ENCODE measurements at regions not wholly inside any gene's neighbourhood (a gene's known extent, or its start where the extent isn't known, plus 50 kb on each side); places are given as distances from the start of the nearest gene placed in this dataset.

DNA sequence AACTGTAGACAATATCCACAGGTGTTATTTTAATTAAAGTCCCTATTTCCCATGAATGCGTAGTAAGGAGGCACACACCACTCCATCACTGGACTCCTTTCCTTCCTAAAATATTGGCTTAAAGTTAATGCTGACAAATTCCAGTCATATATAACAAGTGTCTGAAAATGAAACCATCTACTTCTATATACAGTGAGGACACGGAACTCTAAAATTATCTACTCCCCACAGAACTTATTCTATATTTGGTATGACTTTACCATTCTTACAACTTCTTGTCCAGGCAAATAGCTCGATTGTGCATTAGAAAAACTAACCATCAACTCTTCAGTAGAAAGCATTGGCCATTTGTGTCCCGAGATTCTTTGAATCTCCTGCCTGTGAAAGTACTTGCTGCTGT is 1560.2 kb downstream of the EFNB2 start:
- Histone ChIP-seq H3K27me3 (no peaks in the 10 kb centered on the region), H3K4me3 (no peak overlapping the region), H3K4me1 (replicated peaks in 1 of 2) (no peaks in the 10 kb centered on the region), H3K36me3 (replicated peaks in 1 of 2) (no peaks in the 10 kb centered on the region), H3K9me3 (replicated peaks in 1 of 3) (no peaks in the 10 kb centered on the region), H3K27ac (no peak overlapping the region)
- TF ChIP-seq, protein P1, sequence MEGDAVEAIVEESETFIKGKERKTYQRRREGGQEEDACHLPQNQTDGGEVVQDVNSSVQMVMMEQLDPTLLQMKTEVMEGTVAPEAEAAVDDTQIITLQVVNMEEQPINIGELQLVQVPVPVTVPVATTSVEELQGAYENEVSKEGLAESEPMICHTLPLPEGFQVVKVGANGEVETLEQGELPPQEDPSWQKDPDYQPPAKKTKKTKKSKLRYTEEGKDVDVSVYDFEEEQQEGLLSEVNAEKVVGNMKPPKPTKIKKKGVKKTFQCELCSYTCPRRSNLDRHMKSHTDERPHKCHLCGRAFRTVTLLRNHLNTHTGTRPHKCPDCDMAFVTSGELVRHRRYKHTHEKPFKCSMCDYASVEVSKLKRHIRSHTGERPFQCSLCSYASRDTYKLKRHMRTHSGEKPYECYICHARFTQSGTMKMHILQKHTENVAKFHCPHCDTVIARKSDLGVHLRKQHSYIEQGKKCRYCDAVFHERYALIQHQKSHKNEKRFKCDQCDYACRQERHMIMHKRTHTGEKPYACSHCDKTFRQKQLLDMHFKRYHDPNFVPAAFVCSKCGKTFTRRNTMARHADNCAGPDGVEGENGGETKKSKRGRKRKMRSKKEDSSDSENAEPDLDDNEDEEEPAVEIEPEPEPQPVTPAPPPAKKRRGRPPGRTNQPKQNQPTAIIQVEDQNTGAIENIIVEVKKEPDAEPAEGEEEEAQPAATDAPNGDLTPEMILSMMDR (IDR thresholded peaks at IDR 0.05): no peak
- no peak for TF ChIP-seq POLR2A (IDR thresholded peaks at IDR 0.05)
- DNase-seq: no peak
- intact Hi-C loops (cut with DNase I): no loop called here
- 54 to 65% (median 59%) methylated on average over 4 of the region's 4 CpGs for WGBS, 4 donors

DNA sequence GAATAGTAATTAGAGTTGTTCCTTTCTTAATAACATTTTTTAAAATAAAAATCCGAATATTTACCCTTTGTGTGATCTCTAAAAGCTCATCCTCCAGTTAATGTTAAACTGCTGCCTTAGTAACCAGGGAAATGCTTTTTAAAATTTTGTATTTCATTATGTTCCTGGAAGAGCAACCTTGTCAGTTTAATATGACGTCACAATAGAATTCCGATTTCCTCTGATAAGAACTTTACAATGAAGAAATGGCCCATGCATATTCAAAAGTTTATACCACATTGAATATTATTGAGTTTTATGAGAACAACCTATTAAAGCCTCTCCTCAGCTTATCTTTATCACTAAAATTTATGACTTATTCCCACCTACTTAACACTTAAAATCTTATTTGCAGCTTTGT is 1566.6 kb downstream of the EFNB2 start:
- intact Hi-C loops (cut with DNase I): no loop called here
- Histone ChIP-seq H3K4me3 (no peak overlapping the region), H3K36me3 (replicated peaks in 1 of 2) (no peaks in the 10 kb centered on the region), H3K4me1 (replicated peaks in 1 of 2) (no peaks in the 10 kb centered on the region), H3K27ac (no peak overlapping the region), H3K9me3 (replicated peaks in 1 of 3) (no peaks in the 10 kb centered on the region), H3K27me3 (no peaks in the 10 kb centered on the region)
- DNase-seq: no peak
- WGBS, 4 donors: 76 to 83% (median 81%) methylated on average over 3 of the region's 3 CpGs
- TF ChIP-seq, protein P1 (IDR thresholded peaks at IDR 0.05): no peak
- TF ChIP-seq POLR2A (IDR thresholded peaks at IDR 0.05): no peak

DNA sequence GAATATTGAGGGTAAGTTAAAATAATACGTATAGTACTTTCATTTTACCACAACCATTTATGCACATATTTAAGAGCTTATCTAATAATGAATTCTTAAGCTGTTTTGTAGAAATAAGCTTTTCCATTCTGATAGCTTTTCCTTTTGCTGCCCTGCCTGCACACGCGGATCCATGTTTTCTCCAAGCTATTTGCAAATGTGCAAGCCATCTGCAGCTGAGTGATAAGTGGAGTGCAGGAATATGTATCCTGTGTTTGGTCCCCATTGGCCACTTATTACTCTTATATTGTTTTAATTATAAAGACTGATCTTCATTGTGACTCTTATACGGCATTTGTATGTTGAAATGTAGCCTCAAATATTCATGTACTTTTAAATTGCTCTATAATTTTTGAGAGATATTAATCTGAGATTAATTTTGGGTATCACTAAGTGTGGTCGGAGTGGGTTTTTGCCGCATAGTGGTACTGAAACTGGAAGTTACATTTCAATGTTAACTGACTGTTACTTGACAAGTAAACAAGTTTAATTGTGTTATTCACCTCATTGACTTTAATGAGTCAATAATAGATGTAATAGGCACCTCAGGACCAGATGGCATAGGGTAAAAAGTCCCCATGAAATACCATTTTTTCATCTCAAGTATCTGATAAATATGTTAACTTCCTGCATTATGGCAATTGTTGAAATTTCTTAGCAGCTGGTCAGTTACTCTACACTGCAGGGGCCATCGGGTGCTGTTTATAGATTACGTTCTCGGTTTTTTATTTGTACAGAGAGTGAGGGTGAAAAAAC is 1567.4 kb downstream of the EFNB2 start:
- intact Hi-C loops (cut with DNase I): no loop called here
- no peak for DNase-seq
- Histone ChIP-seq H3K27ac (no peak overlapping the region), H3K9me3 (replicated peaks in 1 of 3) (no peaks in the 10 kb centered on the region), H3K36me3 (replicated peaks in 1 of 2) (no peaks in the 10 kb centered on the region), H3K27me3 (no peaks in the 10 kb centered on the region), H3K4me1 (replicated peaks in 1 of 2) (no peaks in the 10 kb centered on the region), H3K4me3 (no peak overlapping the region)
- 90% methylated on average over 9 of the region's 9 CpGs for WGBS, 4 donors
- TF ChIP-seq POLR2A (IDR thresholded peaks at IDR 0.05): no peak
- TF ChIP-seq, protein P1 (IDR thresholded peaks at IDR 0.05): no peak

DNA sequence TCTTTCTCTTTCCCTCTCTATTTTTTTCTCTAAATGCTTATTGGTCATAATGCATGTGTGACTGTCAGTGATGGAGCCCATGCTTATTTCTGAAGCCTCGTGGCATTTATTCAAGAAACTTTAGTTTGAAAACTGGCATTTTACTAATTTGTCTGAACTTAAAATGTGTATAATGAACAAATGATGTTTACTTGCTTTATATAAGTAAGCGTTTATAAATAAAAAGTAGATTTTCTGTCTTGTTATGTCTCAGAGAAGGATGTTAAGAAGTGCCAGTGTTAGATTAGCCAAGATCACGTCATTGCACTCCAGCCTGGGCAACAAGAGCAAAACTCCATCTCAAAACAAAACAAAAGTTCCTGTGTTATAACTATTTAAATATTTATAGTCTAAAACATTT is 1568.1 kb downstream of the EFNB2 start:
- DNase-seq: no peak
- intact Hi-C loops (cut with DNase I): no loop called here
- Histone ChIP-seq H3K36me3 (replicated peaks in 1 of 2) (no peaks in the 10 kb centered on the region), H3K27ac (no peak overlapping the region), H3K9me3 (replicated peaks in 1 of 3) (no peaks in the 10 kb centered on the region), H3K27me3 (no peaks in the 10 kb centered on the region), H3K4me1 (replicated peaks in 1 of 2) (no peaks in the 10 kb centered on the region), H3K4me3 (no peak overlapping the region)
- TF ChIP-seq, protein P1 (IDR thresholded peaks at IDR 0.05): no peak
- TF ChIP-seq POLR2A (IDR thresholded peaks at IDR 0.05): no peak
- 51 to 61% (median 56%) methylated on average over 3 of the region's 3 CpGs for WGBS, 4 donors
